ENCODE measurements at regions not wholly inside any gene's neighbourhood (a gene's known extent, or its start where the extent isn't known, plus 50 kb on each side); places are given as distances from the start of the nearest gene placed in this dataset.

- TF ChIP-seq, protein P1, sequence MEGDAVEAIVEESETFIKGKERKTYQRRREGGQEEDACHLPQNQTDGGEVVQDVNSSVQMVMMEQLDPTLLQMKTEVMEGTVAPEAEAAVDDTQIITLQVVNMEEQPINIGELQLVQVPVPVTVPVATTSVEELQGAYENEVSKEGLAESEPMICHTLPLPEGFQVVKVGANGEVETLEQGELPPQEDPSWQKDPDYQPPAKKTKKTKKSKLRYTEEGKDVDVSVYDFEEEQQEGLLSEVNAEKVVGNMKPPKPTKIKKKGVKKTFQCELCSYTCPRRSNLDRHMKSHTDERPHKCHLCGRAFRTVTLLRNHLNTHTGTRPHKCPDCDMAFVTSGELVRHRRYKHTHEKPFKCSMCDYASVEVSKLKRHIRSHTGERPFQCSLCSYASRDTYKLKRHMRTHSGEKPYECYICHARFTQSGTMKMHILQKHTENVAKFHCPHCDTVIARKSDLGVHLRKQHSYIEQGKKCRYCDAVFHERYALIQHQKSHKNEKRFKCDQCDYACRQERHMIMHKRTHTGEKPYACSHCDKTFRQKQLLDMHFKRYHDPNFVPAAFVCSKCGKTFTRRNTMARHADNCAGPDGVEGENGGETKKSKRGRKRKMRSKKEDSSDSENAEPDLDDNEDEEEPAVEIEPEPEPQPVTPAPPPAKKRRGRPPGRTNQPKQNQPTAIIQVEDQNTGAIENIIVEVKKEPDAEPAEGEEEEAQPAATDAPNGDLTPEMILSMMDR (conservative IDR thresholded peaks at IDR 0.05; ENCODE audit: low read length), result no peak
- H3K4me3 ChIP-seq (ENCODE audit: low read length), result no peak overlapping the region
- DNase-seq (ENCODE audit: low read depth), result no peak
These were observed 66.1 kb upstream of the AKT3 start for GRCh38 chr1:243916160-243916559.

DNA sequence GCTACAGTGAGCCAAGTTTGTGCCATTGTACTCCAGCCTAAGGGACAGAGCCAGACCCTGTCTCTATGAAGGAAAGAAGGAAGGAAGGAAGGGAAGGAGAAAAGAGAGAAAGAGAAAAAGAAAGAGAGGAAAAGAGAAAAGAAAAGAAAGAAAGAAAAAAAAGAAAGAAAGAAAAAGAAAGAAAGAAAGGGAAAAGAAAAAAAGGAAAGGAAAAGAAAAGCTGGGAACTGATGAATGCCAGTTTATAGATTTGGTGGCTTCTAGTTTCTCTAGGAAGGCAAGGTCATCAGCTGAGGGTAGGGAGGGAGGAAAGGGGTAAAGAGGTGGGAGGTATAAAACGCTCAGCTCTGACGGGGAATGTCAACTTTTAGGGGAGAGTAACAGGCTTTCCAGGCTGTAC, 62.3 kb upstream of the AKT3 start:
- no peak overlapping the region for H3K4me3 ChIP-seq (ENCODE audit: low read length)
- no peak for DNase-seq (ENCODE audit: low read depth)
- TF ChIP-seq, protein P1 (conservative IDR thresholded peaks at IDR 0.05; ENCODE audit: low read length), result no peak

- TF ChIP-seq, protein P1 (conservative IDR thresholded peaks at IDR 0.05; ENCODE audit: low read length), result no peak
- H3K4me3 ChIP-seq (ENCODE audit: low read length), result no peak overlapping the region
- DNase-seq (ENCODE audit: low read depth), result no peak
These were observed 60.6 kb upstream of the AKT3 start for GRCh38 chr1:243910607-243911006.

GRCh38 chr1:243903895-243904294, 53.9 kb upstream of the AKT3 start:
- no peak for DNase-seq (ENCODE audit: low read depth)

DNA sequence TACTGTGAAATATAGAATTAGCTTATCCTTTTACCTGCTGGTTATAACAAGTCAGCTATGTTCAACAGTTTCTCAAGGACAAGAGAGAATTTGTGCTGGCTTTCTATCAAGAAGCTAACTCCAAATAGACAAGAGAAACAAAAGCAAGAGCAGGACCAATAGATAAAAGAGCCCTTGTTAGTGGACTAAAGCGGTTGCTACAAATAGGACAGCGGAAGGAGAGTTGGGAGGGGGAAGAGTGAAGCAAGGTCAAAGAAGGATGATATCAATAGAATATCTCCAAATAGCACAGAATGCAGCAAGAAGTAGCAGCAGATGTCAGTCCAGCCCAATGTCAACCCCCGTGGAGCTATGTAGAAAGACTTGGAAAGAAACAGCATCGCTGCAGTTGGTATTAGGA, 53.0 kb upstream of the AKT3 start:
- H3K4me3 ChIP-seq (ENCODE audit: low read length), result no peak overlapping the region
- DNase-seq (ENCODE audit: low read depth), result no peak
- TF ChIP-seq, protein P1 (conservative IDR thresholded peaks at IDR 0.05; ENCODE audit: low read length), result no peak

More at GRCh38 chr1:243903895-243904294, 53.9 kb upstream of the AKT3 start:
- TF ChIP-seq, protein P1 (conservative IDR thresholded peaks at IDR 0.05; ENCODE audit: low read length), result no peak
- no peak overlapping the region for H3K4me3 ChIP-seq (ENCODE audit: low read length)

DNA sequence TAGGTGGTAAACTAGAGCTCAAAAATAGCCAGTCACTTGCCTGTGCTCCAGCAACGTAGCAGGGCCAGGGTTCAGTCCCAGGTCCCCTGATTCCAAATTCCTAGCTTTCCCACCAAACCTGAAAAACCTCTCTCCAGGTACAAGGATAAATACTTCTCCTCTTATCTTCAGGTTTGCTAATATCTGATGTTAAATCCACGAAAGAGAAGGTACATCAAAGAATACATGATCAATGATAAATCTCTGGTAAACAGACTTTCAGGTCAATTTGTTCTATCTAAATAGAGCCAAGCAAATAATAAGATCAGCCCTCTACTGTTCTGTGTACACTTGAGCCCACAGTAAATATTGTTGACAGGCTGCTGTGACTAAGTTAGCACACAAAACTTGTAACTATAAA, 52.1 kb upstream of the AKT3 start:
- TF ChIP-seq, protein P1 (conservative IDR thresholded peaks at IDR 0.05; ENCODE audit: low read length), result no peak
- no peak overlapping the region for H3K4me3 ChIP-seq (ENCODE audit: low read length)
- no peak for DNase-seq (ENCODE audit: low read depth)

Data from AG10803 (cell line).